Natural killer cell (primary cell): ENCODE measurements at regions not wholly inside any gene's neighbourhood (a gene's known extent, or its start where the extent isn't known, plus 50 kb on each side); places are given as distances from the start of the nearest gene placed in this dataset.

Experiments used
- ATAC-seq, 3 donors: fragments of 150-1000 bp in 2 of 3; fragments of 200-7000 bp in 1 of 3; cut with Tn5 transposase; 1 replicate in 1 of 3; 2 replicates in 2 of 3; pipeline ENCODE4 v1.10.0; 2021; ENCODE audit warnings: mild to moderate bottlenecking in 2 of 3, moderate library complexity in 2 of 3
- DNase-seq, 2 donors: peaks; one replicate each; pipeline versions ENCODE4 v3.0.0 to v3.0.0-alpha.2; 2013 to 2021; ENCODE audit warnings: mixed read lengths in 1 of 2
- H3K27ac ChIP-seq: one replicate; pipeline ENCODE4 v1.5.1; 2013; ENCODE audit warnings: mild to moderate bottlenecking, low read length
- H3K27me3 ChIP-seq: one replicate; pipeline ENCODE4 v1.6.1; 2013; ENCODE audit warnings: low read length; ENCODE audit not compliant: control insufficient read depth, insufficient read depth
- H3K36me3 ChIP-seq: one replicate; pipeline ENCODE4 v1.6.1; 2013; ENCODE audit warnings: low read length; ENCODE audit not compliant: control insufficient read depth, insufficient read depth
- H3K4me1 ChIP-seq: one replicate; pipeline ENCODE4 v1.6.1; 2013; ENCODE audit warnings: low read length; ENCODE audit not compliant: control insufficient read depth, insufficient read depth
- H3K4me3 ChIP-seq: one replicate; pipeline ENCODE4 v1.5.1; 2013; ENCODE audit warnings: low read length
- H3K9me3 ChIP-seq: one replicate; pipeline ENCODE4 v1.6.1; 2013; ENCODE audit warnings: low read length; ENCODE audit not compliant: control insufficient read depth, insufficient read depth
- H3K27ac Mint-ChIP-seq, 2 donors: one replicate each; pipeline ENCODE4 v1.8.0; 2022; ENCODE audit warnings: mild to moderate bottlenecking in 2 of 2, mixed read lengths in 2 of 2, moderate library complexity in 1 of 2
- H3K27me3 Mint-ChIP-seq, 2 donors: one replicate each; pipeline ENCODE4 v1.8.0; 2022; ENCODE audit warnings: low read depth in 2 of 2, mixed read lengths in 2 of 2
- H3K36me3 Mint-ChIP-seq: one replicate; pipeline ENCODE4 v1.8.0; 2022; ENCODE audit warnings: mixed read lengths
- H3K4me1 Mint-ChIP-seq, 2 donors: one replicate each; pipeline ENCODE4 v1.8.0; 2022; ENCODE audit warnings: mixed read lengths in 2 of 2
- H3K4me3 Mint-ChIP-seq: one replicate; pipeline ENCODE4 v1.8.0; 2022; ENCODE audit warnings: mild to moderate bottlenecking, moderate library complexity, mixed read lengths
- H3K9me3 Mint-ChIP-seq, 2 donors: one replicate each; pipeline ENCODE4 v1.8.0; 2022; ENCODE audit warnings: mixed read lengths in 2 of 2
- WGBS: methylation state at CpG from one replicate; pipeline ENCODE4 v1.1.7; 2013; ENCODE audit warnings: missing lambda C conversion rate; ENCODE audit not compliant: insufficient coverage; 5-methylcytosine and 5-hydroxymethylcytosine counted together
- intact Hi-C: fragments of 100-400 bp; cut with micrococcal nuclease; formaldehyde crosslinking; loops from one replicate; pipeline ENCODE4 v1.14.2; 2022
- TF ChIP-seq, protein P1 (sequence below): fragments of 200-600 bp; IDR thresholded peaks from one replicate; pipeline ENCODE4 v1.8.0; 2022; ENCODE audit warnings: antibody characterized with exemption

DNA sequence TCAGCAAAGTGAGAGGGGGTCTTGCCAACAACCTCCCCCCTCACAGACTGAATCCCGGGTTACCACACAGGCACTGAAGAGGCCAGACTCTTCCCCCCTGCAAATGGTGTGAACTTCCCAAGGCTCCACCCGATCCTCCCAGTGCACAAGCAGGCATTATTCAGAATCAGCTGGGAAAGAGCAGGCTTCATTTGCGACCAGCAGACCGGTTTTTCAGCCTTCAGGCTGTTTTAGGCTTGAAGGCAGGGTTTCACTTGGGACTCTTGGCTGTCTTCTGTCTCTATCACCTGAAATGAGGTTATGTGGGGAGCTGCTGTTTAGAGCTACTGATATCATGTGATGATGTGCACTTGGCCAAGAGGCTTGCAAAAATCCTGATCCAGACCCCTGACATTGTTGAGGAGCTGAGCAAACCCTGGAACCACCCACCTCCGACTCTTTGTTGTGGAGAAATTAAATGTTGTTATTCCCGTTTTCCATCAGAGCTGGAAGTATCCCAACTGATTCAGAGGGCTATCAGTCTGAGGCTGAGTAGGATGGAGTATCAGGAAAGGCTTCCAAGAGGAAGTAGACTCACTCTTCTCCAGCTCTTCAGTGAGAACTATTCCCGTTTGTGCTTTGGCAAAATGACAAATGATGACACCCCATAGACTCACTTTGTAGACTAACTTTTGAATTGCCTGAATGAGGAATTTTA is 63.3 kb upstream of the ZFR start:
- H3K4me3 Mint-ChIP-seq: no peak overlapping the region

GRCh38 chr5:32506799-32507198 is 62.3 kb upstream of the ZFR start:
- Mint-ChIP-seq H3K27me3 (peaks cover 17 to 23% of the 10 kb centered on the region in 2 donors), H3K27ac (no peak overlapping the region), H3K9me3 (no peaks in the 10 kb centered on the region), H3K4me3 (no peak overlapping the region), H3K4me1 (no peaks in the 10 kb centered on the region), H3K36me3 (no peaks in the 10 kb centered on the region)
- H3K36me3 ChIP-seq: no peaks in the 10 kb centered on the region
- no CpG with 5 or more reads among the region's 1 CpG for WGBS
- intact Hi-C loops: no loop called here
- H3K4me3 ChIP-seq: no peak overlapping the region
- peaks cover 3% of the 10 kb centered on the region for H3K4me1 ChIP-seq
- no peak for ATAC-seq
- no peak for DNase-seq
- TF ChIP-seq, protein P1, sequence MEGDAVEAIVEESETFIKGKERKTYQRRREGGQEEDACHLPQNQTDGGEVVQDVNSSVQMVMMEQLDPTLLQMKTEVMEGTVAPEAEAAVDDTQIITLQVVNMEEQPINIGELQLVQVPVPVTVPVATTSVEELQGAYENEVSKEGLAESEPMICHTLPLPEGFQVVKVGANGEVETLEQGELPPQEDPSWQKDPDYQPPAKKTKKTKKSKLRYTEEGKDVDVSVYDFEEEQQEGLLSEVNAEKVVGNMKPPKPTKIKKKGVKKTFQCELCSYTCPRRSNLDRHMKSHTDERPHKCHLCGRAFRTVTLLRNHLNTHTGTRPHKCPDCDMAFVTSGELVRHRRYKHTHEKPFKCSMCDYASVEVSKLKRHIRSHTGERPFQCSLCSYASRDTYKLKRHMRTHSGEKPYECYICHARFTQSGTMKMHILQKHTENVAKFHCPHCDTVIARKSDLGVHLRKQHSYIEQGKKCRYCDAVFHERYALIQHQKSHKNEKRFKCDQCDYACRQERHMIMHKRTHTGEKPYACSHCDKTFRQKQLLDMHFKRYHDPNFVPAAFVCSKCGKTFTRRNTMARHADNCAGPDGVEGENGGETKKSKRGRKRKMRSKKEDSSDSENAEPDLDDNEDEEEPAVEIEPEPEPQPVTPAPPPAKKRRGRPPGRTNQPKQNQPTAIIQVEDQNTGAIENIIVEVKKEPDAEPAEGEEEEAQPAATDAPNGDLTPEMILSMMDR: no peak
- no peak overlapping the region for H3K27ac ChIP-seq
- H3K9me3 ChIP-seq: no peaks in the 10 kb centered on the region
- H3K27me3 ChIP-seq: no peaks in the 10 kb centered on the region

More for the DNA sequence above, 63.3 kb upstream of the ZFR start:
- intact Hi-C loops: no loop called here
- Histone ChIP-seq H3K27ac (no peak overlapping the region), H3K27me3 (no peaks in the 10 kb centered on the region), H3K4me3 (no peak overlapping the region), H3K4me1 (peaks cover 3% of the 10 kb centered on the region), H3K36me3 (no peaks in the 10 kb centered on the region), H3K9me3 (no peaks in the 10 kb centered on the region)
- 94% methylated on average over 7 of the region's 7 CpGs for WGBS
- no peak for DNase-seq
- Mint-ChIP-seq H3K9me3 (no peaks in the 10 kb centered on the region), H3K27me3 (peaks cover 15 to 23% of the 10 kb centered on the region in 2 donors), H3K4me1 (no peaks in the 10 kb centered on the region), H3K27ac (no peak overlapping the region), H3K36me3 (no peaks in the 10 kb centered on the region)
- ATAC-seq: no peak
- TF ChIP-seq, protein P1: no peak

- no peaks in the 10 kb centered on the region for H3K36me3 Mint-ChIP-seq
- no peaks in the 10 kb centered on the region for H3K36me3 ChIP-seq
- H3K27ac Mint-ChIP-seq: no peak overlapping the region
- no peaks in the 10 kb centered on the region for H3K4me1 Mint-ChIP-seq
- TF ChIP-seq, protein P1: no peak
- H3K27me3 ChIP-seq: no peaks in the 10 kb centered on the region
- no peaks in the 10 kb centered on the region for H3K9me3 Mint-ChIP-seq
- no peak overlapping the region for H3K27ac ChIP-seq
- no peak overlapping the region for H3K4me3 Mint-ChIP-seq
- intact Hi-C loops: no loop called here
- peaks cover 19 to 27% of the 10 kb centered on the region in 2 donors for H3K27me3 Mint-ChIP-seq
- no peak overlapping the region for H3K4me3 ChIP-seq
- DNase-seq (no peak), ATAC-seq (no peak)
- no peaks in the 10 kb centered on the region for H3K9me3 ChIP-seq
- H3K4me1 ChIP-seq: peaks cover 3% of the 10 kb centered on the region
- 54% methylated on average over 3 of the region's 3 CpGs for WGBS
These were observed 61.7 kb upstream of the ZFR start for GRCh38 chr5:32506201-32506661.

DNA sequence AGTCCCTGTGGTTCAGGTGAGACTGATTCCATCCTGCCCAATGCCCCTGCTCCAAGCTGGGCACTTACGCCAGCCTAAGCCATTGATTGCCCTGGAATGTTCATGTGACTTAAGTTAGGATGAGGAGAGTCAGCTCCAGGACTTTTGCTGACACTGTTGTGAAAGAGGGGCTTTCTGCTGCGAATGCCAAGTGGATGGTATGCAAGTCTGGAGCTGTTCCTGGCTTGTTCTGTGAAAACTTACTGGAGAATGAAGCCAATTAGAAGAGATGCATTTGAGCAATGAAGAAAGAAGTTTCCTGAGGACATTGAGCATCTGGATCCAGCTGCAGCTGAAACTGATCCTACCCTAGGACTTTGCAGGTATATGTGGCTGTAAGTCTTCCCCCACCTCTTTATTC is 61.2 kb upstream of the ZFR start:
- peaks cover 3% of the 10 kb centered on the region for H3K4me1 ChIP-seq
- Mint-ChIP-seq H3K27me3 (peaks cover 20 to 30% of the 10 kb centered on the region in 2 donors), H3K36me3 (no peaks in the 10 kb centered on the region), H3K27ac (no peak overlapping the region), H3K4me3 (no peak overlapping the region), H3K4me1 (no peaks in the 10 kb centered on the region), H3K9me3 (no peaks in the 10 kb centered on the region)
- no peak overlapping the region for H3K27ac ChIP-seq
- 70% methylated on average over 2 of the region's 2 CpGs for WGBS
- no peaks in the 10 kb centered on the region for H3K9me3 ChIP-seq
- ATAC-seq (no peak), DNase-seq (no peak)
- TF ChIP-seq, protein P1: no peak
- H3K27me3 ChIP-seq: no peaks in the 10 kb centered on the region
- no peak overlapping the region for H3K4me3 ChIP-seq
- intact Hi-C loops: no loop called here
- no peaks in the 10 kb centered on the region for H3K36me3 ChIP-seq
